ELF-1 (cell line): ENCODE measurements at regions not wholly inside any gene's neighbourhood (a gene's known extent, or its start where the extent isn't known, plus 50 kb on each side); places are given as distances from the start of the nearest gene placed in this dataset.
A peak's percentile ranks its signal among the peaks of the same experiment; 100 is the strongest.
"Not testable (repeated sequence)": the region's sequence is repeated elsewhere in the genome, so short reads cannot be mapped to it uniquely, and the experiment has no call there.

ENCODE experiments used
- DNase-seq: peaks from one replicate; pipeline ENCODE4 v3.0.0-alpha.2; 2016; ENCODE audit warnings: low read depth, low spot score

GRCh38 chr4:141530627-141531026 is 105.8 kb upstream of the IL15 start:
- DNase-seq, result no peak

DNA sequence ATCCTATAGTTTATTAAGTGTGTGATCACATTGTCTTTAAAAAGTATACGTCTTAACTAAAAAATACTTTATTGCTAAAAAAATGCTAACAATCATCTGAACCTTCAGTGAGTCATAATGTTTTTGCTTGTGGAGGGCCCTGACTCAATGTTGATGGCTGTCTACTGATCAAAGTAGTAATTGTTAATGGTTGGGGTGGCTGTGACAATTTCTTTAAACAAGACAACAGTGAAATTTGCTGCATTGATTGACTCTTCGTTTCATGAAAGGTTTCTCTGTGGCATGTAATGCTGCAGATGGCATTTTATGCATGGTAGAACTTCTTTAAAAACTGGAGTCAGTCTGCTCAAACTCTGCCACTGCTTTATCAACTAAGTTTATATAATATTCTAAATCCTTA is 101.4 kb upstream of the IL15 start:
- DNase-seq, result no peak

DNA sequence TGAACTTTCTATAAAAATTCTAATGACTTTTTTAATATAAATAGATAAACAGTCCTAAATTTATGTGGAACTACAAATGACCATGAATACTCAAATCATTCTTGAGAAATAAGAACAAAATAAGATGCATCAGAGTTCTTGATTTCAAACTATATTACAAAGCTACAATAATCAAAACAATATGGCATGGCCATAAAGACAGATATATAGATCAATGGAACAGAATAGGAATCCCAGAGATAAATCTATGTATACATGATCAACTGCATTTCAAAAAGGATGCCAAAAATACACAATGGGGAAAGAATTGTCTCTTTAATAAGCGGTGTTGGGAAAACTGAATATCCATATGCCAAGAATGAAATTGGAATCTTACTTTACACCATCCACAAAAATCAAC is 98.4 kb upstream of the IL15 start:
- DNase-seq, result no peak

GRCh38 chr4:141540643-141541042 is 95.7 kb upstream of the IL15 start:
- no peak for DNase-seq

GRCh38 chr4:141541851-141542250 is 94.5 kb upstream of the IL15 start:
- DNase-seq, result no peak

DNA sequence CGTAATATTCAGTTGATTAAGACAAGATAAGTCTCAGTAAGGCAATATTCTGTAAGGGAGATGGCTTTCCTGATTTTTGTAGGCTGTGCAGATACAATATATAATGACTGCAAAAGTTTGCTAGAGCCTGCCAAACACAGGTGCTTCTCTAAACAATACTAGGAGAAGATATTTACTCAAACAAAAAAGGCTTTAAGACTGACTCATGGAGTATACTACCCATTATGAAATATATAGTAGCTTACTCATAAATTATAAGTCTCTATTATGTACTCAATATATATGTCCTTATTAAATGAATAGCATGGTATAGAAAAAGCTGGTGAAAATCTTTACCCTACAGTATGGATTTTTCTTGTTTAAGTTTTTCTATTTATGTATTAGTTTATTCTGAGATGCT is 93.2 kb upstream of the IL15 start:
- DNase-seq, result no peak

- DNase-seq, result no peak
These were observed 92.7 kb upstream of the IL15 start for GRCh38 chr4:141543706-141544105.

DNA sequence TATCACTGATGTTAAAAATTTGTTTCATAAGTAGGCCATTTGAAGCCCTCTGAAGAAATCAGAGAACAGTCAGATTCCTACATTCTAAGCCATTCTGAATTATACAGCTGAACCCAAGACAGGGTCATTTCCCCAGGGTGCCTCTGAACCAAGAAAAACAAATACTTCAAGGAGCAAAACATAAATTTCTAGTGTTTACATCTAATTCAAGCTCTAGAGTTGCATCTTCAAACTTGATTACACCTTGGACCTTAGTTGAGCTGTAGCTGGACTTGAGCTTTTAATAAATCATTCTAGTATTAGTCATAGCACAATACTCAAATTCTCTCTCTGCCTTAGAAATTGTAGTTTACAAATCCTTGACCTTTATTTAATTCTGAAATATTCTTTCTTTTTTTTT is 87.6 kb upstream of the IL15 start:
- no peak for DNase-seq

GRCh38 chr4:141560056-141560455 is 76.3 kb upstream of the IL15 start:
- DNase-seq, result no peak

DNA sequence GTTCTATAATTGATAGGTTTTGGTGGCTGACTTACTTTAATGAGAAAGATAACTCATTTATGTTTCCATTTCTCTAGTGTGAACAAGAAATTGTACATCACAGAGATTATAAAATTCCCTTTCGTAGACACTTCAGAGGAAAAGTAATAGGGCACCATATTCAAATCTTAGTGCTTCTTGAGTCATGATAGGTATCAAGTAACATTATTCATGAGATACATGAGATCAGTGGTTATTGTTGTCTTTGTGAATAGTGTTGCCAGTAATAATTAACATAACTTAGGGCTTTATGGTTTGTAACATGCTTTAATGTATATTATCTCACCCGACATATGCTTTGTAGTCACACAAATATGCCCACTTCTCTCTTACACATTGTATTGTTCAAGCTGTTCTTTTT is 73.7 kb upstream of the IL15 start:
- DNase-seq, result no peak

DNA sequence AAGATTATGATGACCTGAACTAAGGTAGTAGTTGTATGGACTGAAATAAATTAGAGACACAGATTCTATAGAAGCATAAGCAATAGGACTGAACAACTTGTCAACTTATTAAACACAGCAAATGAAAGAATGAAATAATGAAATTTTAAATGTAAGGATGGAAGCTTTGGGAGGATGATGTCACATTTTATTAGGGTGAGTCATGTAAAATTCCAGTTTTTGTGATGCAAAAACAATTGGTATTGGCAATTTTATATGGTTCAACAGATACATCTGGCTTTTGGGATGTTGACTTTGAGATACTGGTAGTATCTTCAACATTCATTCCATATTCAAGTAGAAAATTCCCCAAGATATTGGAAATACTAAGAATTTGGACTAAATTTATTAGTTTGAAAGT is 72.7 kb upstream of the IL15 start:
- DNase-seq, result no peak

- not testable (repeated sequence) for DNase-seq
These were observed 71.4 kb upstream of the IL15 start for GRCh38 chr4:141564961-141565360.

GRCh38 chr4:141565379-141566089 is 70.8 kb upstream of the IL15 start:
- DNase-seq, result no peak

DNA sequence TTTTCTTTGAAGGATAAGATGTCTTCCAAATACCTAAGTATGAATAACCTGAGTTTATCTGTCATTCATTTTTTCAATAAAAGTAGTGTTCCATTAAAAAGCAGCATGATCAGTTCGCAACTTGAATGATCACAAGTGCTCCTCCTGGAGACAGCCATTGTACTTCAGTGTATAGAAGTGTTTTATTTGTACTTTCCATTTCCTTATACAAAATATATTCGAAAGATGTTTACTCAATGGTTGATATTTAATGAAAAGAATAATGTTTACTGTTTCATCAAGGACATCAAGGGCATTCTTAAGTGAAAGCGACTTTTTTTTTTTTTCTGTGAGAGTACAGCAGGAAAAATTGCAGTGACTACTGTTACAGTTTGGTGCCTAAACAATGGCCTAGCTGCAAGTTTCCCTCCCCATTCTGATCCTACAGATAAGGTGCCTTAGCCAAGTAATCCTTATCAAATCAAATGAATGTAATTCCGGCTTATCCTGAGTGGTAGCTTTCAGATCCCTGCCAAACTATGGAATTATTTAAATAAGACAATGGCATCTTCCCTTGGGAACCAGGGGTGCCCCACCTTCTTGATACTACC is 69.0 kb upstream of the IL15 start:
- no peak for DNase-seq

DNA sequence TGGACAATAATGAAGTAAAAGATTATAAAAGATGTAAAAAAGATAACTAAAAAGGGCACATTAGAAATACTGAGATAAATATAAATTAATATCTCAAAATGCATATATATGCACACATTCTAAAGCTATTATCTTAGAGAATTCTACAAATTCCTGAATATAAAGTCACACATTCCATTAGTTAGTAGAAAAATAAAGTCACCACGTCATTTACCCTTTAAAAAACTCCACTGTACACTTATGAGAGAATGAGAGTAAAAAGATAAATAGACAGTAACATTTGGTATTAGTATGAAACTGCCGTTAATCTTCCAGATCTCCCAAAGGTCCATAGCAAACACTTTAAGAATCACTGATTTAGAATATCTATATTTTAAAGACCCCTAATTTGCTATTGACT is 67.2 kb upstream of the IL15 start:
- no peak for DNase-seq

GRCh38 chr4:141570290-141570689 is 66.1 kb upstream of the IL15 start:
- DNase-seq, result no peak

DNA sequence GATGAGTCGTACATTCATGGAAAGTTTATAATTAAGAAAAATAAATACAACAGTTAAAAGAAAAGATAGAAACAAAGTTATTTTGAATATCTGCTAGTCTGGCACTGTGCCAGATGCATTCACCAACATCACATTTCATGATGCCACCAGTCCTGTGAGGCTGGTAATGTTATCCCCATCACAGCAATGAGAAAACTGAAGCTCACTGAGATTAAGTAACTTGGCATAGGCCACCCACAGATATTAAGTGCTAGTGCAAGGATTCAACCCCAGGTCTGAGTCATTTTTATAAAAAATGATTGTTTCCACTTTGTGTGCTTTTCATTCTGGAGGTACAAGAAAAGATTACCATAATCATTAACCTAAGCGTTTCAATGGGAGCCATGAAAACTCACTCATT is 65.0 kb upstream of the IL15 start:
- DNase-seq, result no peak

DNA sequence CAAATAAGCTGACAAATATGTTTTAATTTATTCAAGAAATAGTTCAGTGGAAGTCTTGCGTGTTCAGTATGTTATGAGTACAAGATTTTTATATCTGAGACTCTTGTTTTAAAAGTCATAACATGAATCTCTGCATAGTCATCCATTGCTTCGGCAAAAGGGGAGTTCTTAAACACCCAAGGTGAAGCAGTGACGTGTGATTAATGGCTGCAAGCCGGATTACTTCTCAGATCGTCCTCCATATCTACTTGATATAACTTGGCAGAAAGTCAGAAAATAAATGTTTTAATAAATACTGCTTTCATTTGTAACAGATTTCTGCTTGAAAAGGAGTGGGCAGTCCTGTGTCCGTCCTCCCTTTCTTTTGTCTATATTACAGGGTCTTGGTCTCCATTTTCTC is 64.6 kb upstream of the IL15 start:
- DNase-seq, result no peak

DNA sequence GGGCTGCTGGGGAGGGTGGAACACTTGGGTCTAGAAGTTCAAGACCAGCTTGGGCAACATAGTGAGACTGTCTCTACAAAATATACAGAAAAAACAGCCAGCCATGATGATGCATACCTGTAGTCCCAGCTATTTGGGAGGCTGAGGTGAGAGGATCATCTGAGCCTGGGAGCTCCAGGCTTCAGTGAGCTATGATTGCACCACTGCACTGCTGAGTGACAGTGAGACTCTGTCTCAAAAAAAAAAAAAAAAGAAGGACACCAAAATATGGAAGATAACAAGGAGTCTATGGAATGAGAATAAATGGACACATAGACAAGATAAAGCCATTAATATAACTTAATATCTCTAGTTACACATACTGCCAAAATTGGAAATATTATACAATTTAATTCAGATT is 62.7 kb upstream of the IL15 start:
- DNase-seq, result no peak

DNA sequence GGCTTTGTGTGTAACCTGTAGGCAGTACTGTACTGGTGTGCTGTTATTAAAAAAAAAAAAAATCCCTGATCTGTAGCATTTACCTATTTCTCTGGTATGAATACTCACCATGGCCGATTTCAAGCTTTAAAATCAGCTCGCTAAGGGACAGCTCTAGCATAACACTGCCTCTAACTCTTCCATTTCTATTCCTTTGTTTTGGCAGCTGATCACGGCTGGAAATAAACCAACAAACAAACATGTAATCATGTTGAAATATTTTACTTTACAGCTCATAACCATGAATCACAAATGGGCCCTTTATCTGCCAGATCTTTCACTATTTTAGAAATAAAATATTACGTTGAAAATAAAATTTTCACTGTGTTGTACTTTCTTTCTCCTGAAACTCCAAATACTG is 60.5 kb upstream of the IL15 start:
- DNase-seq, result no peak

- no peak for DNase-seq
These were observed 59.7 kb upstream of the IL15 start for GRCh38 chr4:141576585-141577110.

DNA sequence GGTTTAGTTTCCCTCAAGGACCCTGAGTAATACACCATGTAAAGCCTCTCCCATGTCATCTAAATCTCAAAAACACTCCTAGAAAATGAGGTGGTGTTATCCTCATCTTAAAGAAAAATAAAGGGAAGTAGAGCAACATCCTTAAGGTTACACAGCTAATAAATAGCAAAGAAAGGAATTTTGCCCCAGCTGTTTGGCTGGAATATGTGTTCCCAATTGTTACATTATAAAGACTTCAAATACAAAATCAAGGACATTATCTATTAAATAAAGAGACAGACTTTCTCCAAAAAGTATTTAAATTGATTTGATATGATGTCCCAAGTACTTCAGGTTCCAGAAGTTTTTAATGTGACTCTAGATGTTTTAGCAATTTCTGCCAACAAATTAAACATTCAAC is 57.9 kb upstream of the IL15 start:
- no peak for DNase-seq

DNA sequence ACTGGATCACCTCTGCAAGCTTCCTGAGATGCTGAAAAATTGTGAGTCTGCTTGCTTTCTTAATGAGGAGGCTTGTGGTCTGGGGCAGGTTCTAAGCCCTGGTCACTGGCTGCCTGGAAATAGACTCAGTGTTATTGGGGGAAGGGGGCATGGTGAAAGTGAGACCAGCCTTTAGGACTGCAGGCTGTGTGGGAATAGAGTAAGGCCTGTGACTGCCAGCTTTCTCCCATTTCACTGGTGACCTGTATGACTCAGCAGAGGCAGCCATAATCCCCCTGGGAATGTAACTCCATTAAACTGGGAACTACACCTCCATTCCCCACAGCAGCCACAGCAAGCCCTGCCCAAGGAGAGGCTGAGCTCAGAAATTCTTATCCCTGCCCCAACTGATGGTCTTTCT is 55.9 kb upstream of the IL15 start:
- DNase-seq, result peak; percentile 7
